ENCODE measurements at regions not wholly inside any gene's neighbourhood (a gene's known extent, or its start where the extent isn't known, plus 50 kb on each side); places are given as distances from the start of the nearest gene placed in this dataset.

- no peak for FAIRE-seq
- no peak for TF ChIP-seq CTCF (IDR thresholded peaks at IDR 0.05; ENCODE audit: insufficient read depth, missing control alignments)
- no peak for DNase-seq (ENCODE audit: insufficient read length, low spot score)
These were observed 827.0 kb downstream of the BCL11A start for GRCh38 chr2:59726228-59727120.

- no peak for TF ChIP-seq CTCF (IDR thresholded peaks at IDR 0.05; ENCODE audit: insufficient read depth, missing control alignments)
- no peak for FAIRE-seq
These were observed 828.7 kb downstream of the BCL11A start for GRCh38 chr2:59724746-59725145.

GRCh38 chr2:59720296-59720866 is 833.1 kb downstream of the BCL11A start:
- TF ChIP-seq CTCF (IDR thresholded peaks at IDR 0.05; ENCODE audit: insufficient read depth, missing control alignments) = no peak
- DNase-seq (ENCODE audit: insufficient read length, low spot score) = no peak
- FAIRE-seq = no peak

More at GRCh38 chr2:59724746-59725145, 828.7 kb downstream of the BCL11A start:
- no peak for DNase-seq (ENCODE audit: insufficient read length, low spot score)

- FAIRE-seq = no peak
- DNase-seq (ENCODE audit: insufficient read length, low spot score) = no peak
- TF ChIP-seq CTCF (IDR thresholded peaks at IDR 0.05; ENCODE audit: insufficient read depth, missing control alignments) = no peak
These were observed 839.9 kb downstream of the BCL11A start for GRCh38 chr2:59713577-59713976.

- no peak for TF ChIP-seq CTCF (IDR thresholded peaks at IDR 0.05; ENCODE audit: insufficient read depth, missing control alignments)
- no peak for FAIRE-seq
These were observed 842.3 kb downstream of the BCL11A start for GRCh38 chr2:59711121-59711520.

GRCh38 chr2:59706729-59707128 is 846.7 kb downstream of the BCL11A start:
- DNase-seq (ENCODE audit: insufficient read length, low spot score) = no peak
- no peak for TF ChIP-seq CTCF (IDR thresholded peaks at IDR 0.05; ENCODE audit: insufficient read depth, missing control alignments)
- no peak for FAIRE-seq

More at GRCh38 chr2:59711121-59711520, 842.3 kb downstream of the BCL11A start:
- DNase-seq (ENCODE audit: insufficient read length, low spot score) = no peak

GRCh38 chr2:59703796-59704195 is 849.7 kb downstream of the BCL11A start:
- FAIRE-seq (no peak), DNase-seq (ENCODE audit: insufficient read length, low spot score) (no peak)
- TF ChIP-seq CTCF (IDR thresholded peaks at IDR 0.05; ENCODE audit: insufficient read depth, missing control alignments) = no peak
